SK-N-SH treated with all-trans-retinoic acid at 6 μM for 48 hours (cell line): ENCODE measurements at regions not wholly inside any gene's neighbourhood (a gene's known extent, or its start where the extent isn't known, plus 50 kb on each side); places are given as distances from the start of the nearest gene placed in this dataset.

Experiments used
- ARNTL ChIP-seq: fragments of 450-650 bp; formaldehyde crosslinking; IDR thresholded peaks from 2 replicates; pipeline ENCODE4 v1.5.0; 2020; ENCODE audit warnings: low read depth, mild to moderate bottlenecking, moderate library complexity, borderline replicate concordance
- CSDC2 ChIP-seq: fragments of 250-450 bp; sonication (Bioruptor Pico); IDR thresholded peaks from 2 replicates; pipeline ENCODE4 v1.5.0; 2020; ENCODE audit warnings: mild to moderate bottlenecking, moderate library complexity
- ZNF565 ChIP-seq: fragments of 450-650 bp; formaldehyde crosslinking; conservative IDR thresholded peaks from 2 replicates; pipeline ENCODE4 v1.5.0; 2020; ENCODE audit warnings: low read depth, mild to moderate bottlenecking, moderate library complexity
- TF ChIP-seq, protein P1 (sequence below): fragments of 250-450 bp; sonication (Bioruptor Pico); IDR thresholded peaks from 2 replicates; pipeline ENCODE4 v1.5.1; 2020; ENCODE audit warnings: low read depth, mild to moderate bottlenecking, moderate library complexity

DNA sequence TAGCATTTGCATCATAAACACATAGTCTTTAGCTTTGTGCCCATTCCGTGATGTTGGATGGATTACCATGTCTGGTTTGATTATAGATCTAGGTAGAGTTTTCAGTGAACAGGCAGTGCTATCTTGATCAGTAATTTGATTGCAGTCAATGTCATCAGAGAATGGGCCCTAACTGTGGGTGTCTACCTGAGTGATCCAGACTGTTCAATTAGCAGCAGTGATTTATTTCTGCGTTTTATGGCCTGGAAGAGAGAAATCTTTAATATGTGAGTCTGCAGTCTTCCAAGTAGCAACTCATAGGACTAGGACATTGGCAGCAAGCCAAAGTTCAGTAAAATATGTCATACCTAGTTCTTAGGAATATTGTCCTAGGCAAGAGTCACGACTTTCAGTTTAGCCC, 80.3 kb downstream of the CASP12 start:
- TF ChIP-seq ZNF565 (no peak), CSDC2 (CRISPR knock-in tag) (no peak), ARNTL (CRISPR knock-in tag) (no peak)
- TF ChIP-seq, protein P1, sequence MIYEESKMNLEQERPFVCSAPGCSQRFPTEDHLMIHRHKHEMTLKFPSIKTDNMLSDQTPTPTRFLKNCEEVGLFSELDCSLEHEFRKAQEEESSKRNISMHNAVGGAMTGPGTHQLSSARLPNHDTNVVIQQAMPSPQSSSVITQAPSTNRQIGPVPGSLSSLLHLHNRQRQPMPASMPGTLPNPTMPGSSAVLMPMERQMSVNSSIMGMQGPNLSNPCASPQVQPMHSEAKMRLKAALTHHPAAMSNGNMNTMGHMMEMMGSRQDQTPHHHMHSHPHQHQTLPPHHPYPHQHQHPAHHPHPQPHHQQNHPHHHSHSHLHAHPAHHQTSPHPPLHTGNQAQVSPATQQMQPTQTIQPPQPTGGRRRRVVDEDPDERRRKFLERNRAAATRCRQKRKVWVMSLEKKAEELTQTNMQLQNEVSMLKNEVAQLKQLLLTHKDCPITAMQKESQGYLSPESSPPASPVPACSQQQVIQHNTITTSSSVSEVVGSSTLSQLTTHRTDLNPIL (CRISPR knock-in tag), result no peak
